Activated naive CD4-positive, alpha-beta T cell treated with anti-CD3 and anti-CD28 coated beads, Interleukin-2, amount 50 U/mL, for 16 hours (primary cell): ENCODE measurements at regions not wholly inside any gene's neighbourhood (a gene's known extent, or its start where the extent isn't known, plus 50 kb on each side); places are given as distances from the start of the nearest gene placed in this dataset.
"Not testable (repeated sequence)": the region's sequence is repeated elsewhere in the genome, so short reads cannot be mapped to it uniquely, and the experiment has no call there.

ENCODE experiments used
- DNase-seq: peaks from one replicate; pipeline ENCODE4 v3.0.0-alpha.2; 2020

DNA sequence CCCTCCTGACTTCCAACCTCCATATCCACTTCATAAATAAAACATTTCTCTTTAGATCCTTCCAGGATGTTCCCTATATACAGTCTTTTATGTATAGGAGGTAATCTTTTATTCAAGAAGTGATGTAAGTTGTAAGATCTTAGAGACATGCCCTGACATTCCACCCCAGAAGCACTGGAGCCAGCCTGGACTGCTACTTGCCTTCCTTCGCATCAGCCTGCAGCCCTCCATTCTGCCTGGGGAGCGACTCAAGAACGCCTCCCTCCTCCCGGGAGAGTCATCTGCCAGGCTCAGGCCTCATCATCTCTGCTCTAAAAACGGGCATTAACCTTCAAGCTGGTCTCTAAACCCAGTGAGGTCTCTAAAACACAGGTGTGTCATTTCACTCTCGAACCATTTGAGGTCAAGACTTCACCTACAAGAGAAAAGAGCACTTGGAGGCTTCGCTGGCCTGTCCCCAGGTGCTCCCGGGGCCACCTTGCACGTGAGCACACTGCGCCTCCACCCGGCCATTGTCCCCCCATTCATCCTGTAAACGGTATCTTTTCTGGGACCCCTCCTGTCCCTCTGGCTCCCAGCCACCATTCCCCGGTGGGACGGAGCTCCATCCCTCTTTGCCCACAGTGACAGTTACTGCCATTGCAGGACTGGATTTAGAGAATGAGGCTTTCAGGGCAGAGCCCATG lies 107.5 kb upstream of the PDE10A start:
- DNase-seq = no peak

- DNase-seq = no peak
Observed at GRCh38 chr6:165769884-165770283, 106.8 kb upstream of the PDE10A start.

GRCh38 chr6:165769401-165769800 lies 106.4 kb upstream of the PDE10A start:
- DNase-seq = no peak

- no peak for DNase-seq
Observed at GRCh38 chr6:165768961-165769360, 105.9 kb upstream of the PDE10A start.

GRCh38 chr6:165767228-165767627 lies 104.2 kb upstream of the PDE10A start:
- DNase-seq = no peak

- no peak for DNase-seq
Observed at GRCh38 chr6:165766457-165766856, 103.4 kb upstream of the PDE10A start.

- no peak for DNase-seq
Observed at GRCh38 chr6:165766026-165766425, 103.0 kb upstream of the PDE10A start.

- DNase-seq = not testable (repeated sequence)
Observed at GRCh38 chr6:165765256-165765655, 102.2 kb upstream of the PDE10A start.

DNA sequence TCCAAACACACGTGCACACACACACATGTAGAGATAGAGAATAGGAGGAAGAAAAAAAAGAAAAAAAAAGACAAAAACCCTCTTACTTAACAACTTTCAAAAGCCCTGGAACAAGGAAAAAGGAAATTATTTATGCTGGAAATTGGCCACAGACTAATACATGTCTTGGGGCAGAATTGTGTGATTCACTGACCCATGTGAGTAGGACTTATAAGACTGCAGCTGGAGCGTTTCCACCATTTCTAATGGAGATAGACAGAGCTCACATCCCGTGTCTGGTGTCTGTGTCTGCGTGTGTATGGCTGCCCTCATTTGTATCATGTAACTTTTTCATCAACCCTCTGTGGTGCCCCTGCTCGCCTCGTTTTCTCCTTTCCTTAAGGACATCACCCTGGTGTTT lies 99.8 kb upstream of the PDE10A start:
- DNase-seq = no peak

DNA sequence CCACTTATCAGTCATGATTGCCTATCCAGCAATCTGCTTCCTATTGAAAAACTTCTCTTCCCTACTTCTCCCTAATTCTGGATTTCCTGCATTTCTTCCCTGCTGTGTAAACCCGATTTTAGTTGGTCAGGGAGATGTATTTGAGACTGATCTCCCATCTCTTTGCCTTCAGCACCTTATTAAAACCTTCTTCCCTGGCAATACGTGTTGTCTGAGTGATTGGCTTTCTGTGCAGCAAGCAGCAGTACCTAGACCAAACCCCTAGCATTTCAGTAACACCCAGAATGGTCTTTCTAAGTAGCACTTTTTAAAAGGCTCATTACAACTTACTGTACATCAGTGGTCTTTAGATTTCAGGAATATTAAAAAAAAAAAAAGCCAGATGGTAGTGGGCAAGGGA lies 99.1 kb upstream of the PDE10A start:
- DNase-seq = no peak

DNA sequence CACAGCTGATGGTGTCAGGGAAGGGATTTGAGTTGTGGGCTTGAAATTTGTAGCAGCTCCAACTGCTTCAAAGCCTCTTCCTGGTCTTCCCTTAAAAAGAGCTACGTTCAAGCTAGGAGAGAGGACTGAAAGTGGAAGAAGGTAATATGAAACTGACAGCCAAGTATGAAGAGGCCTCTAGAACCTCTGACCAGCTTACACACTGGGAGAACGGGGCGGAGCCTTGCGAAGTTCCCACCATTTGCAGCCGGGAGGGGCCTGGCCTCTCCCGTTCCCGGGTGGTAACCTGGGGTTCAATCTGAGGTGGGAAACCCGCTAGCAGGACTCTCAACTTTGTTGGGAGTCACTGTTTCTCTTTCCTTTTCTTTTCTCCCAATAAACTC lies 97.8 kb upstream of the PDE10A start:
- DNase-seq = no peak

GRCh38 chr6:165760126-165760802 lies 97.2 kb upstream of the PDE10A start:
- DNase-seq = no peak

DNA sequence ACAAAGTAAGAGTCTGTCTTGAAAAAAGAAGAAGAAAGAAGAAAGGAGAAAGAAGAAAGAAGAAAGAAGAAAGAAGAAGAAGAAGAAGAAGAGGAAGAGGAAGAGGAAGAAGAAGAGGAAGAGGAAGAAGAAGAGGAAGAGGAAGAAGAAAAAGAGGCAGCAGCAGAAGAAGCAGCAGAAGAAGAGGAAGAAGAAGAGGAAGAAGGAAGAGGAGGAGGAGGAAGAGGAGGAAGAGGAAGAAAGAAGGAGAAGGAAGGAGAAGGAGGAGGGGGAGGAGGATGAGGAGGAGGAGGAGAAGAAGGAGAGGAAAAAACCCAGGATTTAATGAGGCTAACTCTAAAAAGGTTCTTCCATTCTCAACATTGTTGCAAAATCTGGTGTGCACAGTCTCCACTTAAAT lies 95.4 kb upstream of the PDE10A start:
- DNase-seq = no peak

- no peak for DNase-seq
Observed at GRCh38 chr6:165755583-165755982, 92.5 kb upstream of the PDE10A start.

DNA sequence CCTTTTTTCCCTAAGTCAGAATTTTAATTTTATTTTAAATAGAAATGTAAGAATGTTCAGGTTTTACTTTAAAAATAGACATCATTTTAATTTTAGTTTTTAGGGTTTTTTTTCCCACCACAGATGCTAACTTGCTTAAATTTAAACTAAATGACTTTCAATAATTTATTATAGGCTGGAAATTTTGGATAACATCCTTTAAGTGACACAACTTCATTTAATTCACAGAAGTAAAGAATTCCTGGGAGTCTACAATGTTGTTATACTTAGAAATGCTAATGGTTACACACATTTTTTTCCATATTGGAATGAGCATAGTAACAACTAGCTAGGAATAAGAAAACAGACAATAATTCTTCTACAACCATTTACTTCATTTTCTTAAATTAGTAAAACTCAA lies 90.5 kb upstream of the PDE10A start:
- no peak for DNase-seq

- no peak for DNase-seq
Observed at GRCh38 chr6:165752451-165752850, 89.4 kb upstream of the PDE10A start.

GRCh38 chr6:165751486-165751885 lies 88.4 kb upstream of the PDE10A start:
- DNase-seq = no peak

DNA sequence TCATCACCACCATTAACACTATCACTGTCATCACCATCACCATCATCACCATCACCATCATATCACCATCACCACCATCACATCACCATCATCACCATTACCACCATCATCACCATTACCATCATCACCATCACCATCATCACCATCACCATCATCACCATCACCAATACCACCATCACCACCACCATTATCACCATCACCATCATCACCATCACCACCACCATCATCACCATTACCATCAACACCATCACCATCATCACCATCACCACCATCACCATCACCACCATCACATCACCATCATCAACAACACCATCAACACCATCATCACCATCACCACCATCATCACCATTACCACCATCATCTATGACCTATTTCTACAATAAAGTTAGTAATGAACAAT lies 86.1 kb upstream of the PDE10A start:
- no peak for DNase-seq

GRCh38 chr6:165748390-165748789 lies 85.3 kb upstream of the PDE10A start:
- no peak for DNase-seq

DNA sequence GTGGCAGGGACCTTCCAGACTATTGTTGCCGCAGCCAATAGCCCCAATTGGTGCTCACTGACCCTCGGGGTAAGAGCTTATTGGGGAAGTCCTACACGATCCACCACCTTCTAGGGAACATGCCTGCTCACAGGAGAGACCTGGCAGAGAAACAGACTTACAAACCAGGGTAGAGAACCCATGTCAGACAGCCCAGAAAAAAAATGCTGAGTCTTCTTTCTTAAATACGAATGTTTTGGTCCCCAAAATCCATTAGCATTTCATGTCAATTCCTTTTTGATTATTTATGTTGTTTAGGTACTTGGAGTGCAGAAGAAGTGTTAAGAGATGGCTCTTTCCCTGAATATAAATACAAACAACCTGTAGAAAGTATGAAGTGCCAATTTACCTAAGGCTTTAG lies 84.9 kb upstream of the PDE10A start:
- DNase-seq = no peak

- DNase-seq = no peak
Observed at GRCh38 chr6:165746331-165746730, 83.3 kb upstream of the PDE10A start.

DNA sequence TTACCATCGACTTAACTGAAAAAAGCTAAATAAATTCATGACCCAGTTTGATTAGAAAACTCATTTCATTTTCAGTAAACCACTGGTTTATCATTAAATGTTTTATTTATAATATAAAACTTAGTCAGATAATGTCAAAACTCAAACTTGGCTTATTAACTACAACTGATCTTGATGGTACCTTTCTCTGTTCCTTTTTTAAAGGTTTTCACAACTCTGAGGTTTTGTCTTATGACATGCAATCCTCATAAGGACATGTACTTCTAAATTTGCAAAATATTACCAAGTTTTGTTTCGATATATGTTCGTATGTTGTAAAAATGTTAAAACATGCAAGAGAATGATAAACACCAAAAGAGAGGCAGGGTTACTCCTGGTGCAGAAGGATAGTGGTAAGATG lies 82.5 kb upstream of the PDE10A start:
- no peak for DNase-seq

GRCh38 chr6:165744555-165745228 lies 81.7 kb upstream of the PDE10A start:
- no peak for DNase-seq

- no peak for DNase-seq
Observed at GRCh38 chr6:165743366-165743898, 80.4 kb upstream of the PDE10A start.
